C4-2B (cell line): ENCODE measurements at regions not wholly inside any gene's neighbourhood (a gene's known extent, or its start where the extent isn't known, plus 50 kb on each side); places are given as distances from the start of the nearest gene placed in this dataset.

ENCODE experiments used
- H3K27ac ChIP-seq: fragments of 450-650 bp; 2 replicates; pipeline ENCODE4 v1.5.1; 2017
- CTCF ChIP-seq: fragments of 450-650 bp; conservative IDR thresholded peaks from 2 replicates; pipeline ENCODE4 v1.5.1; 2017; ENCODE audit warnings: mild to moderate bottlenecking
- ZFX ChIP-seq: fragments of 450-650 bp; IDR thresholded peaks from 2 replicates; pipeline ENCODE4 v1.6.1; 2017

DNA sequence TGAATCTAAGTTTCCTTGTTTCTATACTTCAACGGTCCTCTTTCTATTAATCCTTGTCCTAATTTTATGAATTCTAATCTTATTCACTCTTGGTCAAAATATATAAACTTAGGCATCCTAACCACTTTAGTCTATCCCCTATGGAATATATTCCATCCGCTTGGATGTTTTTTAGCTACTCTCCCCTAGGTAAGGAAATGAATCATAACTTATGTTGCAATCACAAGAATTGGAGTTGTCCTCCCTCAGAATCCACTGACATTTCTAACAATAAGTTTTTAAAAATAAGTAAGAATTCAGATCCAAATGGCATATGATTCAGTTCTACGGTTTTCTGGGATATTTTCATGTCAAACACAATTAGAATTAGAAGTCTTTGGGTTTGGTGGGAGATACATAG lies 1081.6 kb downstream of the SORCS1 start:
- TF ChIP-seq ZFX (no peak), CTCF (no peak)
- no peak overlapping the region for H3K27ac ChIP-seq

- no peak overlapping the region for H3K27ac ChIP-seq
Measured at GRCh38 chr10:106078895-106079576, 1085.5 kb downstream of the SORCS1 start.

GRCh38 chr10:106076496-106076895 lies 1088.0 kb downstream of the SORCS1 start:
- no peak overlapping the region for H3K27ac ChIP-seq
- TF ChIP-seq ZFX: no peak
- no peak for TF ChIP-seq CTCF

More at GRCh38 chr10:106078895-106079576, 1085.5 kb downstream of the SORCS1 start:
- TF ChIP-seq ZFX: no peak
- no peak for TF ChIP-seq CTCF

DNA sequence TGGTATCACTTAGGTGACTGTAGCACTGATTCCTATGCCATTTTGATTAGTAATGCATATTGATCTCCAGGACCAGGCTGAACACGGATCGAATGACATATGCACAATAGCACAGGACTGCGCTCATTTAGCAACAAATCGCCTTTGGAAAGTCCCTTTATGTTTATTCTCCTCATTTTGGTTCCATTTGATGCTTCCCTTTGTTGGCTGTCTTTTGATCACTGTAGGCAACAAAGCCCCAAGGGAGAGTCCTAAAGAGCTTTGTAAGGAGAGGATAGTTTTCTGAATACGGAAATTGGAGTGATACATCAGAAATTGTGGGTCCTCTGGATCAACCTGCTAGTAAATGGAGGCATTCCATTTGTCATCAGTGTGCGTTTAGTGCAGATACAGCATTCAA lies 1111.4 kb downstream of the SORCS1 start:
- no peak overlapping the region for H3K27ac ChIP-seq
- TF ChIP-seq CTCF: no peak
- no peak for TF ChIP-seq ZFX

DNA sequence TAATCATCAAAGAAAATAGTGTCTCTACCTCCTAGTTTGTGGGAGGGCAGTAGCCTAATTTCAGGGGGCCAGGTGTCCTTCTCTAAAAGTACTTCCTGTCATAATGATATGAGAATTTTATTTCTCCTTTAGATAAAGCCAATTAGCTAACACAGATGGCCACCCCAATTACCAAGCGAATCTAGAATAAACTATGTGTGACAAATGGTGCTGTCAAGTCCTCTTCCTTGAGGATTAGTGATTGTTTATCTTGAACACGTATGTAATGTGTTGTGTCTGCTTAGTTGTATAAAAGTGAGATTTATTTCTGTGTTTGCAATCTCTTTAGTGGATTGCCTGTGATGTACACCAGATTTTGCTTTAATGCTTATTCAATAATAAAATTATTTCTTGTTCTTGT lies 1120.0 kb downstream of the SORCS1 start:
- no peak for TF ChIP-seq ZFX
- TF ChIP-seq CTCF: no peak

DNA sequence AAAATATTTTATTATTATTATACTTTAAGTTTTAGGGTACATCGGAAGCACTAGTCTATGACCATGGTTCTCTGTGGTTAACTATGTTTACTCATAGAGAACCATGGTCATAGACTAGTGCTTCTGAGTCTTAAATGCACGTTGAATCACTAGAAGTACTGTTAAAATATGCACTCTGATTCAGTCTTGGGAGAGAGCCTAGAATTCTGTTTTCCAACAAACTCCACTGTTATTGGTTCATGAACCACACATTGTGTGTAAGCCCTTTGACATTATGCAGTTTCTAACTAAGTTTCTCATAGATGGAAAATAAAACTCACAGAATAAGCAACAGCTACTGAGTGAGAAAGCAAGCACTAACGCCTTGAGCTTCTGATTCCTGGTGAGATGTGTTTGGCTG lies 1120.6 kb downstream of the SORCS1 start:
- H3K27ac ChIP-seq: no peak overlapping the region
- TF ChIP-seq ZFX (no peak), CTCF (no peak)

More for the DNA sequence above, 1120.0 kb downstream of the SORCS1 start:
- no peak overlapping the region for H3K27ac ChIP-seq

GRCh38 chr10:106038246-106038645 lies 1126.3 kb downstream of the SORCS1 start:
- TF ChIP-seq CTCF (no peak), ZFX (no peak)
- H3K27ac ChIP-seq: no peak overlapping the region
